ENCODE measurements at regions not wholly inside any gene's neighbourhood (a gene's known extent, or its start where the extent isn't known, plus 50 kb on each side); places are given as distances from the start of the nearest gene placed in this dataset.

DNA sequence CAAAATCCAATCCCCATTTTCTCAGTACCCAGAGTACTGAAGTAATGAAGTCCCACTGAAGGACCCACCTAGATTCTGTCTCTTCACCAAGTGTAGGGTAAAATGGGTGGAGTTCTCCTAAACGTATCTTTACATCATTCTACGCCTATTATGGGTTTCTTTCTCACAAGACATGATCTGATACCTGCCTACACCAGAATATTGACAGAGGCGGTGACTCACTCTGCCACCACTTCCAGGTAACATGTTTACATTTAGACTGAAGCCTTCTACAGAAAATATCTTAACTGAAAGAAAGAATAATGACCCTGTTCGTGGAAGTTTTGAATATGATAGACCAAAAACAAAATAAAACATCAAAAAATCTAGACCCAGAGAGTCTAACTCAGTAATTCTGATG lies 89.8 kb downstream of the BTG1 start:
- TF ChIP-seq, protein P1, sequence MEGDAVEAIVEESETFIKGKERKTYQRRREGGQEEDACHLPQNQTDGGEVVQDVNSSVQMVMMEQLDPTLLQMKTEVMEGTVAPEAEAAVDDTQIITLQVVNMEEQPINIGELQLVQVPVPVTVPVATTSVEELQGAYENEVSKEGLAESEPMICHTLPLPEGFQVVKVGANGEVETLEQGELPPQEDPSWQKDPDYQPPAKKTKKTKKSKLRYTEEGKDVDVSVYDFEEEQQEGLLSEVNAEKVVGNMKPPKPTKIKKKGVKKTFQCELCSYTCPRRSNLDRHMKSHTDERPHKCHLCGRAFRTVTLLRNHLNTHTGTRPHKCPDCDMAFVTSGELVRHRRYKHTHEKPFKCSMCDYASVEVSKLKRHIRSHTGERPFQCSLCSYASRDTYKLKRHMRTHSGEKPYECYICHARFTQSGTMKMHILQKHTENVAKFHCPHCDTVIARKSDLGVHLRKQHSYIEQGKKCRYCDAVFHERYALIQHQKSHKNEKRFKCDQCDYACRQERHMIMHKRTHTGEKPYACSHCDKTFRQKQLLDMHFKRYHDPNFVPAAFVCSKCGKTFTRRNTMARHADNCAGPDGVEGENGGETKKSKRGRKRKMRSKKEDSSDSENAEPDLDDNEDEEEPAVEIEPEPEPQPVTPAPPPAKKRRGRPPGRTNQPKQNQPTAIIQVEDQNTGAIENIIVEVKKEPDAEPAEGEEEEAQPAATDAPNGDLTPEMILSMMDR (IDR thresholded peaks at IDR 0.05 in 8 of 11, conservative IDR thresholded peaks at IDR 0.05 in 3 of 11): no peak
- no peak for TF ChIP-seq POLR2A (IDR thresholded peaks at IDR 0.05)
